SKM-1 (cell line): ENCODE measurements at regions not wholly inside any gene's neighbourhood (a gene's known extent, or its start where the extent isn't known, plus 50 kb on each side); places are given as distances from the start of the nearest gene placed in this dataset.

Experiments
- DNase-seq: peaks from one replicate; lab custom pipeline; 2025; ENCODE audit not compliant: unreplicated experiment; lab: John Stamatoyannopoulos, UW

DNA sequence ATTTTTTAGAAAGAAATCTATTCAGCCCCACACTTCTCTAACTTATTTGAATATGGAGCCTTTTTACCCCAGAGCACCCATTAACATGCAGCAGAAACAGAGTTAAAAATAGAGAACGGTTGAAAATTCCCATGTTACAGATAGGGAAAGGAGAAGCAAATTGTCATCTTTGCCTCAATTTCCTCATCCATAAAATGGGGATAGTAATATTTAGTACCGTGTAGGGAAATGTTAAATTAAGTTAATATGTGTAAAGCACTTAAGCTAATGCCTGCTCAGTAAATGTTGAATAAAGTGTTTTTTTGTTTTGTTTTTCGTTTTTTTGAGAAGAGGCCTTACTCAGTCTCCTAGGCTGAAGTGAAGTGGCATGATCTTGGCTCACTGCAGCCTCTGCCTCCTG, 50.3 kb downstream of the NAV1 start:
- DNase-seq, result no peak

- no peak for DNase-seq
These were observed 51.5 kb downstream of the NAV1 start for GRCh38 chr1:201590474-201590873.

DNA sequence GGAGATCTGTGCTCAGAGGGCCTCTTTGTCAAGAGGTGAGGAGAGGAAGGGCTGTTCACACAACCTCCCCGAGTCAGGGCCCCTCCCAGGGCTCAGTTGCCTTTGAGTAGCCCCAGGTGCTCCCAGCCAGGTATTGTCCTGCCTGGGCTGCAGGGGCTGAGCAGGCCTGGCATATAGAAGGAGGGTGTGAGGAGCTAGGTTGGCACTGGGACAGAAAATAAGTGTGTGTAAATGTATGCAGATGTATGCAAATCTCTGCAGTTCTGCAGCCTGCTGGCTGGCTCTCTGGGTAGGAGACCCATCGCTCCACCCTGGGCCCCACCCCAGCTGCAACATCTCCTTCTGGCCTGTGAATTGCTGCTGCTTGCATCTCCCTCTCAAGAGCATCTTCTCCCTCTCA, 52.4 kb downstream of the NAV1 start:
- no peak for DNase-seq

- DNase-seq, result no peak
These were observed 53.1 kb downstream of the NAV1 start for GRCh38 chr1:201591981-201592380.

DNA sequence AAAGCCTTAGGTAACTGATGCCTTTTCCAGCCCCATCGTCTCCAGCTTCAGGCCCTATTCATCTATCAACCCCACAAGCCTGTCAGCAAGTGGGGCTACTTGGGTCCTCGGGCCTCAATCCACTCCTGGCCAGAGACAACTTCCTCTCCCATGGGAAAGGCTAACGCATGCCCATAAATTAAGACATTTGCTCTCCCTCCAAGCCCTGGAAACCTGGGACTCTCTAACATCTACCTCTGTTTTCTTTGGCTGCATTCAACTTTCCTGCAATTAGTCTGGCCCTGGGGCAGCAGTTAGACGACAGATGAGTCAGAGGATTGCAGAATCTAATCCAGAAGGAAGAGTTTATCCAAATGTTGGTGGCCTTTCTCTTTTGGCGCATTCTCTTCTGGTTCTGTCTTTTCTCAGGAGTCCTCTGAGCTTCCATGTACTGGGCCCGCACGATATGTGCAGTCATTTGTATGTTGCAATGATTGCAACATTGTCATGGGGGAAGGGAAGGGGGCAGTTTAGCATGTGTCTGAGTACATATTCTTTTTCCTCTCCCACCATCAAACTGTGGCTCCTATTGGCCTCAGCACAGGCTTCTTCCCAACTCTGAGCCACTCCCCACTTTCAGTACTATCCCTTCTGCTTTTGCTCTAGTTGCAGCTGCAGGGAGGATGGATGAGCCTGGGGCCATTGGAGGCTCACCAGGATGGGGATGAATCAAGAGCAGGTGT, 54.4 kb downstream of the NAV1 start:
- peak; percentile 71 for DNase-seq

DNA sequence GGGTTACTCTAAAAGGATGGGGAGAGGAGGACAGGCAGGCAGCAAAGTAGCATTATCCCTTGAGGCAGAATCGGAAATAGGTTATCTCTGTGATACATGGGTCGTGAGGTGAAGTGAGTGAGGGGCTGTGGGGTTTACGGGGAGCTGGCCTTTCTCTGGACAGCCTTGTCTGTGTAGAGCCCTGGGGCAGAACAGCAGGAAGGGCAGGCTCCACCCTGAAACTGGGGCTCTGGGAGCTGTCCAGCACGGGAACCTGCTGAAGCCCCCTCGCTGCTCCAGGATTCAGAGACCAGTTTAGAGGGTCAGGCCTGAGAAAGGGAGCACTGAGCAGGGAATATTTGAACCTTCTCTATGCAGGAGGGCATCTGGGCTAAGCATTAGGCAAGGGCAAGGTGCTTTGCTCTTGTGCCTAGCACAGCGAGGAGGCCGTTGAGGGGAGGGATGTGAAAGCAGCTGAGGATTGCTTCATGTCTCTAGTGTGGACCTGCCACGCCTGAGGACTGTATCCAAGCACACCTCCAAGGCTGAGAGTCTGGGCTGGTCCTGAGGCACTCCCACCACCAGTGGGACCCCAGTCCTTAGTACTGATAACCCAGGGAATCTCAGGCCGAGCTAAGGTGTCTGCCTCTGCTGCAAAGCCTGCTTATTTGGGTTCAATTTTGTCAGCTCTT, 55.8 kb downstream of the NAV1 start:
- no peak for DNase-seq

DNA sequence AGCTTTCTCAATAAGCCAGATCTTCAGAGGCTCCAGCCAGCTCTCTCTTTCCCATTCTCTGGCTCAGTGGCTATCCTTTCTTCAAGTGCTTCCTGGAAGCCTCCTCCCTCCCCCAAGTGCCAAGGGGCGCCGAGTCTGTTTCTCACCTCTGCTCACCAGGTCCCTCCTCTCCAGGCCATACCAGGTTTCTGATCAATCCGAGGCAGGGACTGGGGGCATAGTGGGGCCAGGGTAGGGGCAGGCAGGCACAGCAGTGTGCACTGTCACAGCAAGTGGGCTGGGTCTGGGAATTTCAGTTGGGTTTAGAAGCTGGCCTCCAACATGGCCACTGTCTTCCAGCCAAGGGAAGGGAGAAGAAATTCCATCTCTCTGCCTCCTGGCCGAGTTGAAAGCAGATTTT, 56.5 kb downstream of the NAV1 start:
- DNase-seq, result no peak

DNA sequence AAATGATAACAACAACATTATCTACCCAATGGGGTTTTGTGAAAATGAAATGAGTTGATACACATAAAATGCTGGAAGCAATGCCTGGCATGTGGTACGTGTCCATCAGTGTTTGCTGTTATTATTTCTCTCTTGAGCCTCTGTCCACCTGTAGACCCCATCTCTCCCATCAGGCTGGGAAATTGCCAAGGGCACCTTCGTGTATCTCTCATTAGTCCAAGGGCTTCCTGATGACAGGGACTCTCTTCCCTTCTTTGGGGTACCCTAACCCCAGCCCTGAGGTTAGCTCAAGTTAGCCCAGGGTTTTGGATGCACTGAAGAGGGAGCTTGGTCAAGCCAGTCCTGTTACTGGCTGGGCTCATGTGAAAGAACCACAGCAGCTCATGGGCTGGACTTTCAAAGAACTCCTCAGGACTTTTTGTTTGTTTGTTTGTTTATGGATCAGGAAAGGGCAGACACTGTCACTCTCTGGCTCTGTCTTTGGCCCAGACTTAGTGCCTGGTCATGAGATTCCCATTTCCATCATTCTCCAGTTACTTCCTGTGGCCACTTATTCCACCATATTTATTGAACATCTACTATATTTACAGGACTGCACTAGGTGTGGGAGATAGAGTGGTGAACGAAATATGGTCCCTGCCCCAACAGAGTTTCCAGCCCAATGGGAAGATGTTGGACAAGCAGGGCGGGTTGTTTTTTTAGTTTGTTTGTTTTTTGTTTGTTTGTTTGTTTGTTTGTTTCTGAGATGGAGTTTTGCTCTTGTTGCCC, 57.4 kb downstream of the NAV1 start:
- DNase-seq, result no peak

GRCh38 chr1:201597551-201598230, 58.8 kb downstream of the NAV1 start:
- no peak for DNase-seq

DNA sequence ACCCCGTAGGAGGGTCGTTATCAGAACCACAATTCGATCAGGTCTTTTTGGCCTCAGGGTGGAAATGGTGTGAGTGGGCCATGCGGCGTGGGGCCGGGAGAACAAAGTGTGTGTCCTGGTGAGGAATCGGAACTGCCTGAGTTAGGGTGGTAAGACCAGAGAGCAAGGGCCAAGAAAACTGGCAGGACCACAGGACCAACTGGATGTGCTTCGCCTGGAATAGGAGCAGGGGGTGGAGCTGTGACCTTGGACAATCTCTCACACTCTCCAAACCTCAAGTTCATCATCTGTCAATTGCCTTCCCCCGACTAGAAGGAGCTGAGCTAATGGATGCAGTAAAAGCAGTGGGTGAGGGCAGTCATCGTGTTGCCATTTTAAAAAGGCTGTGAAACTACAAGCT, 59.5 kb downstream of the NAV1 start:
- no peak for DNase-seq

- no peak for DNase-seq
These were observed 60.0 kb downstream of the NAV1 start for GRCh38 chr1:201598973-201599372.

DNA sequence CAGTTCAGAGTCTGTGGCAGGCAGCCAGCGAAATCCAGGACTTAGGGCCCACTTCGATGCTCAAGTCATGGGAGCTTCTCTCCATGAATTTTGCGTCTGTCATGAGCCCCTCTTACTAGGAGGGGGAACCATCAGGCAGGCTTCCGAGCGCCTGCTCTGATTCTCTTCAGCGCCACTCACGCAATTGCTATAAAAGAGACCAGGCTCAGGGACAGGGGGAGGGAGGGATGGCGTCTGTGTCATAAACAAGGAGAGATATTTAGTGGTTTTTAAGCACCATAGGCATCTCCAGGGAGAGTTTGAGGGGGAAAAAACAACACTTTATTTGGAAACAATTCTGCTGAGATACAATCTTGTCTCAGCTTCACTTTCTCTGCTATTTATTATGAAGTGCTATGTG, 60.6 kb downstream of the NAV1 start:
- no peak for DNase-seq

DNA sequence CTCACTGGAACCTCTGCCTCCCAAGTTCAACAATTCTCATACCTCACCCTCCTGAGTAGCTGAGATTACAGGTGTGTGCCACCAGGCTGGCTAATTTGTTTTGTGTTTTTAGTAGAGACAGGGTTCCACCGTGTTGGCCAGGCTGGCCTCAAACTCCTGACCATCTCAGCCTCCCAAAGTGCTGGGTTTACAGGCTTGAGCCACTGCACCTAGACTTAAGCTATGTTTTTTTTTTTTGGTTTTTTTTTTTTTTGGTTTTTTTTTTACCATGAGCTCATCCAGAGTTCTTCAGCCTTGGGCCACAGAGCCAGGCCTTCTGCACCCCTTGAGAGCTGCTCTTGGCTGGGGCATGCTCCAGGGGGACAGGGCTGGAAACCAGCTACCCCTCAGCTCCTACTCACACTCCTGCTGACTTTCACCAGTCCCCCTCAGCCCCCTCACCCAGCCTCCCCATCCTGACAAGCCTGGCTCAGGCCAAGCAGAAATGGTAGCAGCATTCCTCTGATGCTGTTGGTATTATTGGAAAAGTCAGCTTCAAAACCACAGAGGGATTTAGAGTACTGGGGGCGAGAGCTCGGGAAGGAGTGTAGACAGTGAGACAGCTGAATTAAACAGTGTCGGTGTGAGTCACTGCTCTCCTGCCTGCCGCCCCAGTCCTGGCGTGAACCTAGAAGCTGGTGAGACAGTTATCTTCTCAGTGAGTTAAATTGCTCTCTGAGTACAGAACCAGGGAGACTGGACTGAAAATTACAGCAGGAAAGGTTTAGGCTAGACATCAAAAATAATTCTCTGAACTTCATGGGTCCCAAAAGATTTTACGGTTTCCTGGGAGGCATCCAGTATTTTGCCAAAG, 63.7 kb downstream of the NAV1 start:
- no peak for DNase-seq

DNA sequence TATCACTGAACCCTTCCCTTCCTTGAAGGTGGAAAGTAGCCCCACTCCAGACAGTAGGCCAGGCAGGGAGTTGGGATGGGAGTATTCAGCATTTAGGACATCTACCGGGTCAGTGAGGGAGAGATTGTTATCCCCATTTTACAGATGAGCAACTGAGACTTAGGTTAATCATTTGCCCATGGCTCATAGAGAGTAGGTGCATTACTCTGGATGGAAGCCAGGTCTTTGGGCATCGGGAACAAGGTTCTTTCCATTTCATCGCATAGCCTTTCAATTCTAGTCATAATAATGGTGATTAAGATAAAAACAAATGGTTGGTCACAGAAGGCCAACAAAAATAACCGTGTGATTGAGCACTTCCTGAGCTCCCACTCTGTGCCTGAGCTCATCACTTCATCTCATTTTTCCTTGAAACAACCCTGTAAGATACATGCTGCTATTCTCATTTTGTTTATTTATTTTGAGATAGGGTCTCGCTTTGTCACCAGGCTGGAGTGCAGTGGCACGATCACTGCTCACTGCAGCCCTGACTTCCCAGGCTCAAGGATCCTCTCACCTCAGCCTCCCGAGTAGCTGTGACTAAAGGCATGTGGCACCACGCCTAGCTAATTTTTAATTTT, 64.8 kb downstream of the NAV1 start:
- DNase-seq, result no peak

GRCh38 chr1:201605385-201606010, 66.6 kb downstream of the NAV1 start:
- no peak for DNase-seq

DNA sequence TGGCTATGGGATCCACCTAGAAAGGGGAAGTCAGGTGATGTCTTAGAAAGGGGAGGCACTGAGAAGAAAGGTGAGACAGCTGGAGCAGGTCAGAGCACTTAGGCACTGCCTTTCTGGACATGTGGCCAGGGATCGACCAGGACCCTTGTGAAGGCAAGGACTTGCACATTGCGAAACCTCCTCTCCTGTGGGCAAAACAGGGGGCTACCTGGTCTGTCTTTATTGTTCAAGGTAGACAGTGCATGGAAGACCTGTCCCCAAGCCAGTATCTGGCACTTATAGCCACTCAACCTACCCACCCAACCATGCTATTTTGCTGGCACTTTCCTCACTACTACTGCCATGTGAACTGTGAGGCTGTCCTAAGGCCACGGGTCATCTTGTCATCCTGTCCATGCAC, 67.2 kb downstream of the NAV1 start:
- DNase-seq, result no peak

DNA sequence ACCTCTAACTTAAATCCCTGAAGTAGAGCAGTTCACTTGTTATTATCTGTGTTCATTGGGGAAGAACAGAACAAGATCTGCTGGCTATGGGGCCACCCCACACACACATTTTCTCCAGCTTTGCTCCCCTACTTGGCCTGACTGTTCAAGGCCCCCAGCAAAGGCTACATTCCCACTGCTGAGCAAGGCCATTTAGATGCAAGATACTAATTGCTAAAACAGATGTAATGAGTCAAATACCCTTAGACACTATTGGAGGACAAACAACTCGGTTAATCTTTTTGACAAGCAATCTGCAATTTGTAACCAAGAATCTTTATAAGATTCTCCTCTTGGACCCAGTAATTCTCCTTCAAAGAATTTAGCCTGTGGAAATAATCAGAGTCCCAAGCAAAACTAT, 67.7 kb downstream of the NAV1 start:
- DNase-seq, result no peak

DNA sequence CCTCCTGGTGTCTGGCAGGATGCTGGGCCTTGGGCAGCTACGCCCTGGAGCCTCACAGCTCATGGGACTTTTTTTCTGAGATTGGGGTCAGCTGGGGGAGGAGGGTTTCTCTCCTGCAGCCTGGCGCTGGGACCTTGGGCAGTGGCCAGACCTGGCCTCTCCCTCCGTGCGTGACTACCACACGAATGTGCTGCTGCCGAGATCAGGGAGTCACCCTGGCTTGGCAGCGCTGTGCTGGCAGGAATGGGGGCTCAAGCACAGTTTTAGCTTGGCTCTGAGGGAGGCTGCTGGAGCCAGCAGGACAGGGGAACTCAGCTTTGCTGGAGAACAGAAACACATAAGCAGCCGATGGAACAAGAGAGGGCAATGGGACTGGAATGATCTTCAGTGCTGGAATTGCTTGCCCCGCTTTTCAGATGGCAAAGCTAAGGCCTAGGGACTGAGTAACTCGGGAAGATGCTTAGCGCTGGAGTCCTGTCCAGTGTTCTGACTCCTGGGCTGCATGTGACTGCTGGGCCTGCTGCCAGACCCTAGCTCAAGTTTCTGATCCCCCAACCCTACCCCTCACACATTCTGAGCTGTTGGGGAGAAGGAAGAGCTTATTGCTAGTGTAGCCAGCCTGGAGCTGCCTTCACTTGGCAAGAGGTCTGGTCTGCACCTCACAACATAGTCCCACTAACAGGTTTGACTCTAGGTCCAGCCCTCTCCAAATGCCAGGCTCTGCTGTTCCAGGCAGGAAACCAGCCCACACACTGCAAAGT, 69.9 kb downstream of the NAV1 start:
- DNase-seq, result no peak

DNA sequence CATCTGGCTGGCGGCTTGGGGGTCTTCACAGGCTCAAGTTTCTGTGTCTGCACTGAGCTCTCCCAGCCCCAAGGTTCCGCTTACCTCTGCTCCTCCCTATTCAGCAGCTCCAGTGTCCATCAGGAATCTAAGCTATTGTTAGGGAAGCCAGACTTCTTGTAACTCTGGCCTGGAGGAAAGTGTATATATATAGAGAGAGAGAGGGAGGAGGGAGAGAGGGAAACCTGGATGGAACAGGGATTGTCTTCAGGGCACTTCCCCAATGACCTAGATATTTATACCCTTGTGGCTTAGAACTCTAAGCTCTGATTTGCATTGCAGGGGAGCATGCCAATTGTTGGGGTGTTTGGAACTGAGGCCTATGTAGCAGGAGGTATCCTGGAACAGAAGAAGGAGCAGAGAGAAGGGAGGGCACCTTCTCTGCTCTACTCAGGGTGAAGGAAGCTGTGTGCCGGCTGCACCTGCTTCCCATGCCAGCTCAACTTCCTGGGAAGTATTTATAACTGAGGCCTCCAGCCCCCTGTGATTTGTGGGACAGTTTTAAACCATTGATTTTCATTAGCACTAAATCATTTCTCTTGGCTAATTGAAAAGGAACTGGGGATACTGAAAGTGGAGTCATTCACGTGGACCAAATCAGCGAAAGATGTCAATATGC, 70.9 kb downstream of the NAV1 start:
- no peak for DNase-seq
